ENCODE measurements at regions not wholly inside any gene's neighbourhood (a gene's known extent, or its start where the extent isn't known, plus 50 kb on each side); places are given as distances from the start of the nearest gene placed in this dataset.
"Not testable (repeated sequence)": the region's sequence is repeated elsewhere in the genome, so short reads cannot be mapped to it uniquely, and the experiment has no call there.

DNA sequence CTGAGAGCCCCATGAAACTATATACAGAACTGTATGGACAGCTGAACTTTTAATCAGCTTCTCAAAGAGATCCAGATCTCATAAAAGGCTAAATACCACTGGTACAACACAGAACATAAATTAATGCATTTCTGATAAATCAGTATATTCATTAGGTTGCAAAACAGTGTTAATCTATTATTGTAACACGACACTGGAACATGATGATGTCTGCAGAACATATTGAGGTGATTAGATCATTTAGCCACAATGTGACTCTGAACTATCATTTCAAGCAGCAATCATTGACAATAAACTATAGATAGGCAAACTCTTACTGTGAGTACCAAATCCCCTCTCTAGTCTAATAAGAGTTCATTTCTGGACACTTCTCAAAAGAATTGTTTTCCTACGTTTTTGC is 50.3 kb downstream of the GASK1B start:
- DNase-seq: no peak

DNA sequence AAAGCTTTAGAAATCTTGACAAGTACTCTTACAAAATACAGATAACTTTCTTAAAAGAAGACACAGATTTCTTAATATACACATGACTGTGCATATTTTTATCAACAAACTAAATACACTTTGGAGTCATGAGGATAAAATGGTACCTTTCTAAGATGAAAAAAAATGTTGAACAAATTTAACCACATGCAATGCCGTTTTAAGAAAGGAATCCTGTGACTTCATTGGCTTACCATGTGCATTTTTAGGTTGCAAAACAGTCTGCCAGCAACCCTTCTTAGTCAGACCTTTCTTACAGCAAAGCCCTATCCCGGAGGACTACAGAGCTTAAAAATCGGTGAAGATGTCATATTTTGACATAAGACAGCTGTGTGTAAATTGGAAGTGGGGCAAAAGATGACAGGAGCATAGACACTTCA is 51.7 kb downstream of the GASK1B start:
- no peak for DNase-seq

DNA sequence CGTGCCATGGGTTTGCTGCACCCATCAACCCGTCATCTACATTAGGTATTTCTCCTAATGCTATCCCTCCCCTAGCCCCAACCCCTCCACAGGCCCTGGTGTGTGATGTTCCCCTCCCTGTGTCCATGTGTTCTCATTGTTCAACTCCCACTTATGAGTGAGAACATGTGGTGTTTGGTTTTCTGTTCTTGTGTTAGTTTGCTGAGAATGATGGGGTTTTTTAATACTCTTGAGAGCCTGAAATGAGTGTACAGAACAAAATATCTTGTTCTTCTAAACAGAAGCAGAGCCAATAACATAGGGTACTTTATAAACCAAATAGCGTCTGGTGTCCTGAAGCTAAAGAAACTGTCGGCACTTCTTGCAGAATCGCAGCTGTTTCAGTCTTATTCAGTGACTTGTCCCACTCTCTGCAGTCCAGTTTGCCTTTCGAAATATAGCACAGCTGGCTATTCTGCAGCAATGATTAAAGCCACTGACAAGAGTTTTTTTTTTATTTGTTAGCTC is 52.1 kb downstream of the GASK1B start:
- DNase-seq: not testable (repeated sequence)

DNA sequence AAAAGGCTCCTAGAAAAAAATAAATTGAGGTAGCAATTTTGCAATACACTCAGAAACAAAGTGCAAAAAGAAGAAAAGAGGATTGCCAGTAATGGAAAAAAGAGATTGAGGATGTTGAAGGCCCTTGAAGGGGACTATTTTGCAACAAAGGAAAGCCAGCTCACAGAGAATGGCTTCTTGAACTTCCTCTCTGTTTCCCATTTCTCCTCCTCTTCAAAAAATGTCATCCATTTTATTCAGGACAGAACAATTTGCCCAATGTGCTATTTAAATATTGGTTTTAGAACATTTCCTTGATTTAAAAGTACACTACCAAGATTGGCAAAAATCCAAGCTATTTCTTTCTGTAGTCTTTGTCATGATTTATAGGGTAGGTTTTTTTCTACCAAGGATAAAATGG is 60.2 kb downstream of the GASK1B start:
- DNase-seq: no peak

DNA sequence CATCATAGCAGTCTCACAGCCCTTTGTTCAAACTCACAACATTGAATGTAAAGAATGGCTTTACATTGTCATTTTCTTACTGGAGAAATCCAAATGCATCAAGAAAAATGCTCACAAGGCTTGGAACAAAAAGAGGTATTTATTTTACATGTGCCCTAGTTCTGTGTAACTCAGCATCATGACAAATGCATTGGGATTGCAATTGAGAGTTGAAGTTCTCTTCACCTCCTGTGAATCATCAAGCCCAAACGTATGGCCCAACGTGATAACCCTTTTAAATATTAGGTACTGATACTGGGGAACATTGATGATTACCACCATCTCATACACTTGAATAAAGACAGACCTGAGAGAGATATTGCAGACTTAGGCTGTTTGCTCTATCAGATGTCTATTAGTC is 61.6 kb downstream of the GASK1B start:
- DNase-seq: no peak

DNA sequence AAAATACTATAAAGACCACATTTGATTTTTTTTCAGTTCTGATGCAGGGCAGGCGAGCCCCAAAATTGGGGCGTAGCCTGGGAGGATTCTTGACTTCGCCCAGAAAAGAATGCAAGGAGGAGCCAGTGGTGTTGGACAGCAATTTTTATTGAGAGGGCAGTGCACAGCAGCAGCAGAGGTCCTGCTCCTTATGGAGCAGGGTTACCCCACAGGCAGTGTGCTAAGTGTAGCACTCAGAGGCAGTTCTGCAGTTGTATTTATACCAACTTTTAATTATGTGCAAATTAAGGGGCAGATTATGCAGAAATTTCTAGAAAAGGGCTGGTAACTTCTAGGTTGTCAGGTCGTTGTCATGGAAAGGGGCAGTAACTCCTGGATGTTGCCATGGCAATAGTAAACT is 69.9 kb downstream of the GASK1B start:
- no peak for DNase-seq

DNA sequence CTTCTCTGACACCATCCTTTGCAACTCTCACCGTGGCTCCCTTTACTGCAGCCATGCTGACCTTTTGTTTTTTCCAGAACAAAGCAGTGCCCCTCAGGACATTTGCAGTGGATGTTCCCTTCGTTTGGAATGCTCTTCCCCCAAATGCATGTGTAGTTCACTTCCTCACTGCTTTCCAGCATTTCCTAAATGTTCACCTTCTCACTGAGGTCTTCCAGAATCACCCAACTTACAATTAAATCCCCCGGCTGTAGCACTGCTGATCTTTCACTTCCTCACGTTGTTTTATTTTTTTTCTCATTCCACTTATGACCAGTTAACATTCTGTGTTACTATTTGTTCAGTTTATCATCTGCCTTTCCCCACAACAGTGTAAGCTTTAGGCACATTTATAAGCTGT is 73.1 kb downstream of the GASK1B start:
- no peak for DNase-seq

DNA sequence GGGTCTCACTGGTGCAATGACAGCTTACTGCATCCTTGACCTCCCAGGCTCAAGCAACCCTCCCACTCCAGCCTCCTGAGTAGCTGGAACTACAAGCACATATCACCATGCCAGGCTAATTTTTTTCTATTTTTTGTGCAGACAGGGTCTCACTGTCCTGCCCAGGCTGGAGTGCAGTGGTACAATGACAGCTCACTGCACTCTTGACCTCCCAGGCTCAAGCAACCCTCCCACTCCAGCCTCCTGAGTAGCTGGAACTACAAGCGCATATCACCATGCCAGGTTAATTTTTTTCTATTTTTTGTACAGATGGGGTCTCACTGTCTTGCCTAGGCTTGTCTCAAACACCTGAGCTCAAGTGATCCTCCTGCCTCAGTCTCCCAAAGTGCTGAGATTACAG is 74.0 kb downstream of the GASK1B start:
- no peak for DNase-seq

DNA sequence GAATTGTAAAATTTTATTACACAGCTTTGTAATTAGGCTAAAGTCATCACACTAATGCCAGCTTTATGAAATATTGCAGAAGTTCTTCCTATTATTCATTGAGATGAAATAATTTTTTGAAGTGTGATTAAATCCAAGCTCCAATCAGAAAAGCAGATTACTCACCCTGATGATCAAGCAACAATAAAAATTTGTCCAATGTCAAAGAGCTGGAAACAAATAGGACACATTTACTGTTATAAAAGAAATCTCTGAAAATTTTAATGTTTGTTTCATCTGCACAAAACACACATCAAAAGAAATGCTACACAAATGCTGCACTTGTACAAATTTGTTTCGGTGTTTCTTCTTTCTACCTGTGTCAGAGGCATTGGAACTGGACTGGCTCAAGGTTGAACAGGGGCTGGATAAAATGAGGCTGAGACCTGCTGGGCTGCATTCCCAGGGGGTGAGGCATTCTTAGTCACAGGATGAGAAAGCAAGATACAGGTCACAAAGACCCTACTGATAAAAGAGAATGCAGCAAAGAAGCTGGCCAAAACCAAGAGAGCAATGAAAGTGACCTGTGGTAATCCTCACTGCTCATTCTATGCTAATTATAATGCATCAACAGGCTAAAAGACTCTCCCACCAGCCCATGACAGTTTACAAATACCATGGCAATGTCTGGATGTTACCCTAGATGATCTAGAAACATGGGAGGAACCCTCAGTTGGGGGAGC is 78.3 kb downstream of the GASK1B start:
- DNase-seq: no peak

DNA sequence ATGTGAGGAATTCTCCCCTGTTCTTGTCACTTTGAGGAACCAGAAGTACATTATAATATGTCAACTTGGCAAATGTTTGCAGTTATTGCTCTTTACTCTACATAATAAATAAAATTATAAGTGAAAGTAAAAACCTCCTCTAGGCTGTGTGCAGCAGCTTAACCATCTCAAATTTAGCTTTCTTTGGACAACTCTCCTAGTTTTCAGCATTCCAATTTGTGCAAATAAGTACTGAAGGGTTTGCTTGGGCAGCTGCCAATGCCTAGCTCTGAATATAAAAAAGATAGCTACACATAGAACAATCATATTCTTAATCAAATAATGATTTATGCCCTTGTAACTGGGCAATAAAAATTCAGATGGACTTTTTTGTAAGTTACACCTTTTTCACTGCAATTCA is 82.5 kb downstream of the GASK1B start:
- no peak for DNase-seq

DNA sequence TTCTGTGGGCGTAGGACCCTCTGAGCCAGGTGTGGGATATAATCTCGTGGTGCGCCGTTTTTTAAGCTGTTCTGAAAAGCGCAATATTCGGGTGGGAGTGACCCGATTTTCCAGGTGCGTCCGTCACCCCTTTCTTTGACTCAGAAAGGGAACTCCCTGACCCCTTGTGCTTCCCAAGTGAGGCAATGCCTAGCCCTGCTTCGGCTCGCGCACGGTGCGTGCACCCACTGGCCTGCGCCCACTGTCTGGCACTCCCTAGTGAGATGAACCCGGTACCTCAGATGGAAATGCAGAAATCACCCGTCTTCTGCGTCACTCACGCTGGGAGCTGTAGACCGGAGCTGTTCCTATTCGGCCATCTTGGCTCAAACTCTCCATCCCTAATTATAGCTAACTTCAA is 82.9 kb downstream of the GASK1B start:
- DNase-seq: not testable (repeated sequence)

DNA sequence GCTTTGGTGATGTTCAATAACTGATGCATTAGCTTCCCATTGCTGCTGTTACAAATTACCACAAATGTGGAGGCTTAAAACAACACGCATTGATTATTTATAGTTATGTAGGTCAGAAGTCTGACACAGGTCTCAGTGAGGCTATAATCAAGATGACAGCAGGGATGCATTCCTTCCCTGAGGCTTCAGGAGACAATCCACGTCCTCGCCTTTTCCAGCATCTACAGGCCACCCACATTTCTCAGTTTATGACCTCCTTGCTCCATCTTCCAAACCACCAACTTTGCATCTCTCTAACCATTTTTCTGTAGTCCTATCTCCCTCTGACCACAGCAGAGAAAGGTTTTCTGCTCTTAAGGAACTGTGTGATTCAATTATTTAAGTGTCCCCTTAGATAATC is 92.5 kb downstream of the GASK1B start:
- no peak for DNase-seq

DNA sequence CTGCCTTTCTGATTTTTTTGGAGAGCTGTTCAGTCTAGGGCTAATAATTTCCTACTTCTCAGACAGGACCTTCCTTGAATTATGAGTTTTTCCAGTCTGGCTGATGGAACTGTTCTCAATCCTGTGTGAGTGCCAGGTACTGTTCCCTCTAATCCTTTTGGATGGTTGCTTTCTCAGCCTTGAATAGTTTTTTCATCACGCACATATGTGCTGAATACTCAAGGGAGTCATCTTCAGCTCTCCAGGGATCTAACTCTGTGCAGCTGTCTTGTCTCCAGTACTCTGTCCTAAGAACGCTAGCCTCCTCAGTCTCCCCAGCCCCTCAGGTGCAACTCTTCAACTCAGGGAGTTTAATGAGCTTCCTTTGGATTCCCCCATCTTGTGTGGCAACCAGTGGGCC is 93.2 kb downstream of the GASK1B start:
- no peak for DNase-seq

DNA sequence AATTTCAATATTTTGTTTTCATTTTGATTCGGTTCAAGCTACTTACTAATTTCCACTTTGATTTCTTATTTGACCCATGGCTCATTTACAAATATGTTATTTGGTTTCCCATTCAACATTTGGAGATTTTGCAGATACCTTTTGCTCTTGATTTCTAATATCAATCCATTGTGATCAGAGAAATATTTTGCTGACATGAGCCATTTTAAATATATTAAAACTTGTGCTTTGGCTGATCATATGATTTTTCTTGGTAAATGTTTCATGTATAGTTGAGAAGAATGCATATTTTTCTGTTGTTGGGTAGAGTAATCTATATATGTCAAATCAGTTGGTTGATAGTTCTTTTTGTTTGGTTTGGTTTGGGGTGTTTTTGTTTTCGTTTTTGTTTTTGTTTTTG is 95.0 kb downstream of the GASK1B start:
- no peak for DNase-seq

DNA sequence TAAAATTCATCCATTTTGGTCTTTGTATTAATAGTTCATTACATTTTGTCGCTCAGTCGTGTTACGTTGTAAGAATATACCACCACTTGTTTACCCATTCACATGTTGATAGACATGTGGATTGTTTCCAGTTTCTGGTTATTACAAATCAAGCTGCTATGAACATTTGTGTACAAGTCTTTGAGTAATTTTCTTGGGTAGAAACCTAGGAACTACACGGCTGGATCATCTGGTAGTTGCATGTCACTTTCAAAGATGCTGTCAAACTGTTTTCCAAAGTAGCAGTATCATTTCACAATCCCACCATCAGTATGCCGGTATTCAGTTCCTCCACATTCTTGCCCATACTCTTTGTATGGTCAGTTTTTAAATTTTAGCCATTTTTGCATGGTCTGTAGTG is 98.0 kb downstream of the GASK1B start:
- no peak for DNase-seq

DNA sequence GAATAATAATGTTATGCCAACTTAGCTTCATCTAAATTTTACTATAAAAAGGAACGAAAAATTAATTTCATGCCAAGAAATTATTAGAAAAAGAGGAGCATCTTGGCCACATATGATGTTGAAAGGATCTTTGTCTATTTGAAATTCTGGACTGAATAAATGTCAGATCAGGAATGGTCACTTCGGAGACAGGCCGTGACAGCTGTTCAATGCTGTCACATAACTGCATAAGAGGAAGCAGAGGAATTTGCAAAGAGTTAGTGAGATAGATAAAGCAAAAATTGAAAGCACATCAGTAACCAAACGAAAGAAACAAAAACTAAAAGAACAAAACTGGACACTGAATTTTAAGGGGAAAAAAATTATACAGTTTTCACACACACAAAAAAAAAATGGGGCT is 100.9 kb downstream of the GASK1B start:
- no peak for DNase-seq

DNA sequence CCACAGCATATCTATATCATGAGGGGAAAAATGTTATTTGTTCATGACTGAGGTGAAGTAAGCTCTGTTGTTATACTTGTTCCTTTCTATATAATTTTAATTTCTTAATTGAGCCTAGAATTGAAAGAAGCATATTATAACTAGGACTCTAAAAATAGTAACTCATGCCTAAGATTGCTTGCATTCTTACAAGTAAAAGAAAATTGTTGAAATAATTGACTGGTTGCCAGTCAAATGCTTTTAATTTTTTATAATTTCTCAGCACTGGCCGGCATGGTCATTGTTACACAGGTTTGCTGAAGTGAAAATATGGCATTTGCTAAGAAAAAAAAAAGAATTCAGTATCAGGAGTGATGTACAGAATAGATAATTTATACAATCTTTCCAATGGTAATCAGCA is 104.8 kb downstream of the GASK1B start:
- no peak for DNase-seq

DNA sequence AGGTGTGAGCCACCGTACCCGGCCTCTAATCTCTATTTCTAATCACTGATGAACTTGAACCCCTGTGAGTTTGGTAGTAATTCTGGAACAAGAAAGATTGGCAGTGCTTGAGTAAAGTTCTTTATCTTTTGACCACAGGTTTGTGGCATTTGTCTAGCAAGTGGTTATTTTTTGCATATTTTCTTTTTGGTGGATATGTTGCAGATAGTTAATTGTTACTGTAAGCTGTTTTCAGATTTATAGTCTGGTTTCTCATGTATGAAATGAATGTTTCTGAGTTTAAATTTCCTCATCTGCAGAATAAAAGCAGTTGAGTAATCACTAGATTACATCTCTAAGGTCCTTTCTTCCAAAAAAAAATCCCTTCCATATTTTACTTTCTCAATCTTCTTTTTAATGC is 105.2 kb downstream of the GASK1B start:
- DNase-seq: no peak

DNA sequence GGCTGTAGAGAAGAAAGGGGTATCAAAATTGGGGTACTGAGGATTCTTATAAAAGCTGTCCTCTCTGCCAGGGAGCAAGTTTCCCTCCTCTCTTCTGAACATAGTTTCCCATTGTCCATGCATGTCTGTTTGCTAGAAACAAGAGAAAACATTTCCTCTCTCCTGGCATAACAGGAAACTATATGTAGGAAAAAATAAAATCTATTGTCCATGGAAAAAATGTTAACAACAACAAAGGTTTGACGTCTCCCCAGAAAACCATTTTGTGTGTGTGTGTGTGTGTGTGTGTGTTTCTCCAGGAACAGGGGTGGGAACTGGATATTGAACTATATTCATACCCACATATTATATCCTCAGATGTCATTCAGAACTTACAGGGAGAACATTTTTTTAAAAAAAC is 107.2 kb downstream of the GASK1B start:
- DNase-seq: no peak

DNA sequence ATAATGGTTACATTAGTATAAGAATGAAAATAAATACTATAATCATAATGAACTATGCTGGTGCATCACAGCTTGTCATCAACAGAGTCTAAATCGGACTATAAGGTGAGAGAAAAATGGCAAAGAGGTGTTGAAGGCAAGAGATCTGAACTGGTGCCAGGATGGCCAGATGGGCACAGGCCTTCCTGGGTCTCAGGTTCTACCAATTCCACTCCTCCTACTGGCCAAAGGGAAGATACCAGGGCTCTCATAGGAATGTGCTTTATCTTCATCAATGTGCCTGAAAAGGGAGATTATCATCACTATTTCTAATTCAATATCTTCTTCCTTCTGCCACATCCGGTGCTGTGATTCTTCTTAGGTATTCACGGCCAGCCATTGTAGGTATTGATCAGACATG is 107.6 kb downstream of the GASK1B start:
- no peak for DNase-seq

DNA sequence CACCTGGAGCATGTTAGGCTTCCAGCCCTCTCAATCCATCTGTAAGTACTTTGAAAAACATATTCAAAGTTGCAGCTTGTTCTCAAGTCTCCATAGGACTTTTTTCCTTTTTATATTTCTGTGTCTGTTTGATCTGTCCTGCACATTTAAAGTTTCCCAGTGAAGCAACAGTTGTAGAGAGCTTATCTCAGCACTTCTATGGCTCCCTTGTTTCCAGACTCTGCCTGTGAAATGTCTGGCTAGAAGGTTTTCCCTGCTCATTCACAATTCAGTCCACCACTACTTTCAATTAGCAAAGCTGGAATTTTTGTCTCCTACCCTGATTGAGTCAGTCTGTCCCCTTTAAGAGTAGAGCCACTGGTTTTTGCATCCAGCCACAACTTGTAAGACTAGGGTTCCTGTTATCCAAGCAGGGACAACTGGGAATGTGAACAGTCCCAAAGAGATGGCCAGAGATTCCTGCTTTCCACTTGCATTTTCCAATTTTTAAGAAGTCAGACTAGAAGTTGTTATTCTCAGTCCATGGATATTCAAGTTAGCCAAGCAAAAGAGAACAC is 116.1 kb downstream of the GASK1B start:
- DNase-seq: no peak

DNA sequence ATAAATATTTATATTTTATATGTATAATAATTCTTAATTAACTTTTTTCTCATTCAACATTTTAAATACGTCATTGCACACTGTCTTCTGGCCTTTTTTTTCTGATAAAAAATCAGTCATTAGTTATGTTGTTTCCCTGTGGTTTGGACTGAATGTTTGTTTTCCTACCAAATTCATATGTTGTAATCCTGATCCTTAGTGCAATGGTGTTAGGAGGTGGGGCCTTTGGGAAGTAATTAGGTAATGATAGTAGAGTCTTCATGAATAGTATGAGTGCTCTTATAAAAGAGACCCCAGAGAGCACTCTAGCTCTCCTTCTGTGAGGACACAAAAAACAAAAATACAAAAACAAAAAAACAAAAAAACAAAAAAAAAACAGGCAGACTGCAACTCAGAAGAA is 117.2 kb downstream of the GASK1B start:
- no peak for DNase-seq

DNA sequence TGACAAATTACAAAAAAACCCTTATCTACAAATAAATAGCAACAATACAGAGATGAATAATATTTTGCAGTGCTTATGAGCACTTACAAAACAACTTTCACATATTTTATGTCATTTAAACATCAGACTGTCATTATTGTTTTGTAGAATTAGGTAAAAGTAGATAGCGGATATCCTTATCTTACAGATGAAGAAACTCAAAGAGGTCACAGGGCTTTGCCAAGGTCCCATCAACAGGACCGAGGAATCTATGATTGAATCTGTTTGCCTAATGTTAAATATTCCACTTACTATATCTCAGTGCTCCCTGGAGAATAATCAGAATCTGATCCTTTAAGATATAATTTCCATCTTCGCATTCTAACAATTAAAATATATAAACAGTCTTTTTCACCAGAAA is 119.0 kb downstream of the GASK1B start:
- DNase-seq: no peak

DNA sequence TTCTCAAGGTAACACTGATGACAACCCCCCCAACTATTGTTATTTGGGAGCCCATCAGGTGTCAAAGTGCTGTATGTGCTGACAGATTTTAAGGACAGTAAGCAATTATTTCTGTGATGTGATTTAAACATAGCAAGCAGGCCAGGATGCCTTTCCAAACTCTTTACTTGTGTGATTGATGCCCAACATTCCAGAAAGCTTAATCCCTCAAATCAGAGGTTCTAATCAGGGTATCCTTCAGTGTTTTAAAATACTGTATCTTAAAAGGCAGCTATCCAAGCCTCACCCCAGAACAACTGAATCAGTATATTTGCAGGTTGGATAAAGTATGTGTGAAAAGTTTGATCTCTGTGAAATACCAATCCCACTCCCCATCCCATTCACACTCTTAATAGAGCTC is 119.7 kb downstream of the GASK1B start:
- no peak for DNase-seq

Measured in activated CD4-positive, alpha-beta T cell treated with anti-CD3 and anti-CD28 coated beads for 4 hours (primary cell).